ENCODE measurements at regions not wholly inside any gene's neighbourhood (a gene's known extent, or its start where the extent isn't known, plus 50 kb on each side); places are given as distances from the start of the nearest gene placed in this dataset.

- Histone ChIP-seq H3K9ac (ENCODE audit: low read length) (no peak overlapping the region), H3K4me3 (ENCODE audit: low read depth, low read length) (no peak overlapping the region), H3K4me1 (ENCODE audit: control insufficient read depth, insufficient read depth, low read length) (peaks cover 14% of the 10 kb centered on the region), H3K9me3 (ENCODE audit: control insufficient read depth, insufficient read depth, low read depth, low read length) (peaks cover 9% of the 10 kb centered on the region), H3K36me3 (ENCODE audit: control insufficient read depth, insufficient read depth, low read length) (no peaks in the 10 kb centered on the region), H3K27me3 (ENCODE audit: control insufficient read depth, insufficient read depth, low read length) (no peaks in the 10 kb centered on the region), H3K27ac (ENCODE audit: low read depth, low read length) (no peak overlapping the region)
These were observed 179.9 kb downstream of the SEC16B start for GRCh38 chr1:177789956-177790355.

GRCh38 chr1:177786176-177786745 lies 183.6 kb downstream of the SEC16B start:
- Histone ChIP-seq H3K4me1 (ENCODE audit: control insufficient read depth, insufficient read depth, low read length) (no peaks in the 10 kb centered on the region), H3K27me3 (ENCODE audit: control insufficient read depth, insufficient read depth, low read length) (no peaks in the 10 kb centered on the region), H3K9me3 (ENCODE audit: control insufficient read depth, insufficient read depth, low read depth, low read length) (no peaks in the 10 kb centered on the region), H3K36me3 (ENCODE audit: control insufficient read depth, insufficient read depth, low read length) (no peaks in the 10 kb centered on the region), H3K27ac (ENCODE audit: low read depth, low read length) (no peak overlapping the region), H3K4me3 (ENCODE audit: low read depth, low read length) (no peak overlapping the region), H3K9ac (ENCODE audit: low read length) (no peak overlapping the region)

- Histone ChIP-seq H3K27me3 (ENCODE audit: control insufficient read depth, insufficient read depth, low read length) (no peaks in the 10 kb centered on the region), H3K36me3 (ENCODE audit: control insufficient read depth, insufficient read depth, low read length) (no peaks in the 10 kb centered on the region), H3K4me1 (ENCODE audit: control insufficient read depth, insufficient read depth, low read length) (no peaks in the 10 kb centered on the region), H3K4me3 (ENCODE audit: low read depth, low read length) (no peak overlapping the region), H3K9ac (ENCODE audit: low read length) (no peak overlapping the region), H3K27ac (ENCODE audit: low read depth, low read length) (no peak overlapping the region), H3K9me3 (ENCODE audit: control insufficient read depth, insufficient read depth, low read depth, low read length) (no peaks in the 10 kb centered on the region)
These were observed 184.9 kb downstream of the SEC16B start for GRCh38 chr1:177784936-177785335.

- H3K27me3 ChIP-seq (ENCODE audit: control insufficient read depth, insufficient read depth, low read length): no peaks in the 10 kb centered on the region
- no peaks in the 10 kb centered on the region for H3K36me3 ChIP-seq (ENCODE audit: control insufficient read depth, insufficient read depth, low read length)
- H3K9ac ChIP-seq (ENCODE audit: low read length): no peak overlapping the region
- no peak overlapping the region for H3K27ac ChIP-seq (ENCODE audit: low read depth, low read length)
- no peak overlapping the region for H3K4me3 ChIP-seq (ENCODE audit: low read depth, low read length)
- no peaks in the 10 kb centered on the region for H3K9me3 ChIP-seq (ENCODE audit: control insufficient read depth, insufficient read depth, low read depth, low read length)
- peaks cover 4% of the 10 kb centered on the region; the same call in 1 of the 2 replicates for H3K4me1 ChIP-seq (ENCODE audit: control insufficient read depth, insufficient read depth, low read length)
These were observed 185.4 kb downstream of the SEC16B start for GRCh38 chr1:177784409-177784808.

- Histone ChIP-seq H3K4me1 (ENCODE audit: control insufficient read depth, insufficient read depth, low read length) (peaks cover 16% of the 10 kb centered on the region), H3K9me3 (ENCODE audit: control insufficient read depth, insufficient read depth, low read depth, low read length) (no peaks in the 10 kb centered on the region), H3K36me3 (ENCODE audit: control insufficient read depth, insufficient read depth, low read length) (no peaks in the 10 kb centered on the region), H3K27me3 (ENCODE audit: control insufficient read depth, insufficient read depth, low read length) (no peaks in the 10 kb centered on the region), H3K9ac (ENCODE audit: low read length) (no peak overlapping the region), H3K27ac (ENCODE audit: low read depth, low read length) (no peak overlapping the region), H3K4me3 (ENCODE audit: low read depth, low read length) (no peak overlapping the region)
These were observed 186.8 kb downstream of the SEC16B start for GRCh38 chr1:177783051-177783450.

GRCh38 chr1:177780096-177780700 lies 189.7 kb downstream of the SEC16B start:
- Histone ChIP-seq H3K27me3 (ENCODE audit: control insufficient read depth, insufficient read depth, low read length) (no peaks in the 10 kb centered on the region), H3K4me1 (ENCODE audit: control insufficient read depth, insufficient read depth, low read length) (peaks cover 17% of the 10 kb centered on the region), H3K4me3 (ENCODE audit: low read depth, low read length) (no peak overlapping the region), H3K36me3 (ENCODE audit: control insufficient read depth, insufficient read depth, low read length) (no peaks in the 10 kb centered on the region), H3K9me3 (ENCODE audit: control insufficient read depth, insufficient read depth, low read depth, low read length) (no peaks in the 10 kb centered on the region; the same call in 1 of the 2 replicates), H3K9ac (ENCODE audit: low read length) (no peak overlapping the region), H3K27ac (ENCODE audit: low read depth, low read length) (no peak overlapping the region)

- Histone ChIP-seq H3K9ac (ENCODE audit: low read length) (no peak overlapping the region), H3K9me3 (ENCODE audit: control insufficient read depth, insufficient read depth, low read depth, low read length) (peaks cover 6% of the 10 kb centered on the region), H3K36me3 (ENCODE audit: control insufficient read depth, insufficient read depth, low read length) (no peaks in the 10 kb centered on the region), H3K4me1 (ENCODE audit: control insufficient read depth, insufficient read depth, low read length) (peaks cover 17% of the 10 kb centered on the region), H3K4me3 (ENCODE audit: low read depth, low read length) (no peak overlapping the region), H3K27ac (ENCODE audit: low read depth, low read length) (no peak overlapping the region), H3K27me3 (ENCODE audit: control insufficient read depth, insufficient read depth, low read length) (no peaks in the 10 kb centered on the region)
These were observed 190.5 kb downstream of the SEC16B start for GRCh38 chr1:177779166-177779965.

- Histone ChIP-seq H3K36me3 (ENCODE audit: control insufficient read depth, insufficient read depth, low read length) (no peaks in the 10 kb centered on the region), H3K27ac (ENCODE audit: low read depth, low read length) (no peak overlapping the region), H3K27me3 (ENCODE audit: control insufficient read depth, insufficient read depth, low read length) (no peaks in the 10 kb centered on the region), H3K4me3 (ENCODE audit: low read depth, low read length) (no peak overlapping the region), H3K9me3 (ENCODE audit: control insufficient read depth, insufficient read depth, low read depth, low read length) (peaks cover 29% of the 10 kb centered on the region), H3K4me1 (ENCODE audit: control insufficient read depth, insufficient read depth, low read length) (peaks cover 17% of the 10 kb centered on the region), H3K9ac (ENCODE audit: low read length) (no peak overlapping the region)
These were observed 193.9 kb downstream of the SEC16B start for GRCh38 chr1:177775924-177776323.

- H3K4me1 ChIP-seq (ENCODE audit: control insufficient read depth, insufficient read depth, low read length): no peaks in the 10 kb centered on the region
- no peaks in the 10 kb centered on the region for H3K36me3 ChIP-seq (ENCODE audit: control insufficient read depth, insufficient read depth, low read length)
- no peak overlapping the region for H3K9ac ChIP-seq (ENCODE audit: low read length)
- H3K27ac ChIP-seq (ENCODE audit: low read depth, low read length): no peak overlapping the region
- peaks cover 29% of the 10 kb centered on the region for H3K9me3 ChIP-seq (ENCODE audit: control insufficient read depth, insufficient read depth, low read depth, low read length)
- no peaks in the 10 kb centered on the region for H3K27me3 ChIP-seq (ENCODE audit: control insufficient read depth, insufficient read depth, low read length)
- H3K4me3 ChIP-seq (ENCODE audit: low read depth, low read length): no peak overlapping the region
These were observed 197.4 kb downstream of the SEC16B start for GRCh38 chr1:177772386-177772960.

GRCh38 chr1:177771688-177772087 lies 198.2 kb downstream of the SEC16B start:
- Histone ChIP-seq H3K4me1 (ENCODE audit: control insufficient read depth, insufficient read depth, low read length) (no peaks in the 10 kb centered on the region), H3K9me3 (ENCODE audit: control insufficient read depth, insufficient read depth, low read depth, low read length) (peaks cover 29% of the 10 kb centered on the region), H3K9ac (ENCODE audit: low read length) (no peak overlapping the region), H3K27me3 (ENCODE audit: control insufficient read depth, insufficient read depth, low read length) (no peaks in the 10 kb centered on the region), H3K36me3 (ENCODE audit: control insufficient read depth, insufficient read depth, low read length) (no peaks in the 10 kb centered on the region), H3K4me3 (ENCODE audit: low read depth, low read length) (no peak overlapping the region), H3K27ac (ENCODE audit: low read depth, low read length) (no peak overlapping the region)

- Histone ChIP-seq H3K27ac (ENCODE audit: low read depth, low read length) (no peak overlapping the region), H3K9me3 (ENCODE audit: control insufficient read depth, insufficient read depth, low read depth, low read length) (peaks cover 29% of the 10 kb centered on the region), H3K36me3 (ENCODE audit: control insufficient read depth, insufficient read depth, low read length) (no peaks in the 10 kb centered on the region), H3K4me1 (ENCODE audit: control insufficient read depth, insufficient read depth, low read length) (no peaks in the 10 kb centered on the region), H3K9ac (ENCODE audit: low read length) (no peak overlapping the region), H3K27me3 (ENCODE audit: control insufficient read depth, insufficient read depth, low read length) (no peaks in the 10 kb centered on the region), H3K4me3 (ENCODE audit: low read depth, low read length) (no peak overlapping the region)
These were observed 199.8 kb downstream of the SEC16B start for GRCh38 chr1:177770096-177770495.

Data from HUES6 (cell line).